ENCODE measurements at regions not wholly inside any gene's neighbourhood (a gene's known extent, or its start where the extent isn't known, plus 50 kb on each side); places are given as distances from the start of the nearest gene placed in this dataset.
"Not testable (repeated sequence)": the region's sequence is repeated elsewhere in the genome, so short reads cannot be mapped to it uniquely, and the experiment has no call there.

GRCh38 chr7:10507032-10507431 lies 466.6 kb upstream of the PHF14 start:
- H3K4me1 ChIP-seq (ENCODE audit: control insufficient read depth, extremely low read depth, insufficient read depth, low read length): no peaks in the 10 kb centered on the region
- FAIRE-seq: no peak

GRCh38 chr7:10521306-10521705 lies 452.4 kb upstream of the PHF14 start:
- no peaks in the 10 kb centered on the region for H3K9me1 ChIP-seq (ENCODE audit: control insufficient read depth, extremely low read depth, insufficient read depth, low read length)
- H3K4me1 ChIP-seq (ENCODE audit: control insufficient read depth, extremely low read depth, insufficient read depth, low read length): no peaks in the 10 kb centered on the region
- no peaks in the 10 kb centered on the region for H3K9me3 ChIP-seq (ENCODE audit: control insufficient read depth, low read depth, low read length)
- DNase-seq (ENCODE audit: low read depth, low spot score) (no peak), FAIRE-seq (no peak)
- no peak overlapping the region for H3K4me2 ChIP-seq (ENCODE audit: control insufficient read depth, extremely low read depth, insufficient read depth, low read depth, low read length)
- H2AFZ ChIP-seq (ENCODE audit: control insufficient read depth, low read length): no peak overlapping the region
- TF ChIP-seq EZH2 (IDR thresholded peaks at IDR 0.05; ENCODE audit: low read length): no peak
- no peak for TF ChIP-seq CTCF (optimal IDR thresholded peaks at IDR 0.05 in 1 of 3, IDR thresholded peaks at IDR 0.05 in 1 of 3, conservative IDR thresholded peaks at IDR 0.05 in 1 of 3; ENCODE audit: extremely low read depth in 1 of 3, insufficient read depth in 2 of 3, low read length in 3 of 3)
- H3K9ac ChIP-seq (ENCODE audit: control insufficient read depth, extremely low read depth, insufficient read depth, low read length): no peak overlapping the region
- H3K4me3 ChIP-seq (ENCODE audit: control insufficient read depth in 2 of 3, extremely low read depth in 1 of 3, insufficient read depth in 2 of 3, low read depth in 1 of 3, low read length in 3 of 3): no peak overlapping the region
- H3K79me2 ChIP-seq (ENCODE audit: control insufficient read depth, insufficient read depth, low read length): no peaks in the 10 kb centered on the region
- dilution Hi-C loops (cut with MboI; ENCODE audit: extremely low pct_ligation_motif_present, low sequenced_read_pairs): no loop called here
- no peak overlapping the region for H3K27ac ChIP-seq (ENCODE audit: control insufficient read depth, insufficient read depth, low read length)
- H3K36me3 ChIP-seq (ENCODE audit: control insufficient read depth in 2 of 2, extremely low read depth in 1 of 2, insufficient read depth in 2 of 2, low read length in 2 of 2): no peaks in the 10 kb centered on the region
- no peaks in the 10 kb centered on the region for H4K20me1 ChIP-seq (ENCODE audit: control insufficient read depth, extremely low read depth, insufficient read depth, low read length)
- H3K27me3 ChIP-seq (ENCODE audit: control insufficient read depth, extremely low read depth, insufficient read depth, low read length): no peaks in the 10 kb centered on the region

More at GRCh38 chr7:10507032-10507431, 466.6 kb upstream of the PHF14 start:
- H3K27ac ChIP-seq (ENCODE audit: control insufficient read depth, insufficient read depth, low read length): no peak overlapping the region
- no peaks in the 10 kb centered on the region for H3K9me1 ChIP-seq (ENCODE audit: control insufficient read depth, extremely low read depth, insufficient read depth, low read length)
- no peak overlapping the region for H3K9ac ChIP-seq (ENCODE audit: control insufficient read depth, extremely low read depth, insufficient read depth, low read length)
- H2AFZ ChIP-seq (ENCODE audit: control insufficient read depth, low read length): no peak overlapping the region
- no peaks in the 10 kb centered on the region for H4K20me1 ChIP-seq (ENCODE audit: control insufficient read depth, extremely low read depth, insufficient read depth, low read length)
- no peaks in the 10 kb centered on the region for H3K9me3 ChIP-seq (ENCODE audit: control insufficient read depth, low read depth, low read length)
- TF ChIP-seq EZH2 (IDR thresholded peaks at IDR 0.05; ENCODE audit: low read length) (no peak), CTCF (optimal IDR thresholded peaks at IDR 0.05 in 1 of 3, IDR thresholded peaks at IDR 0.05 in 1 of 3, conservative IDR thresholded peaks at IDR 0.05 in 1 of 3; ENCODE audit: extremely low read depth in 1 of 3, insufficient read depth in 2 of 3, low read length in 3 of 3) (no peak)
- dilution Hi-C loops (cut with MboI; ENCODE audit: extremely low pct_ligation_motif_present, low sequenced_read_pairs): no loop called here
- H3K36me3 ChIP-seq (ENCODE audit: control insufficient read depth in 2 of 2, extremely low read depth in 1 of 2, insufficient read depth in 2 of 2, low read length in 2 of 2): no peaks in the 10 kb centered on the region
- no peak for DNase-seq (ENCODE audit: low read depth, low spot score)
- H3K79me2 ChIP-seq (ENCODE audit: control insufficient read depth, insufficient read depth, low read length): no peaks in the 10 kb centered on the region
- H3K4me2 ChIP-seq (ENCODE audit: control insufficient read depth, extremely low read depth, insufficient read depth, low read depth, low read length): no peak overlapping the region
- no peak overlapping the region for H3K4me3 ChIP-seq (ENCODE audit: control insufficient read depth in 2 of 3, extremely low read depth in 1 of 3, insufficient read depth in 2 of 3, low read depth in 1 of 3, low read length in 3 of 3)
- H3K27me3 ChIP-seq (ENCODE audit: control insufficient read depth, extremely low read depth, insufficient read depth, low read length): no peaks in the 10 kb centered on the region

- H3K4me1 ChIP-seq (ENCODE audit: control insufficient read depth, extremely low read depth, insufficient read depth, low read length); DNase-seq (ENCODE audit: low read depth, low spot score); FAIRE-seq; H3K27me3 ChIP-seq (ENCODE audit: control insufficient read depth, extremely low read depth, insufficient read depth, low read length); H3K36me3 ChIP-seq (ENCODE audit: control insufficient read depth in 2 of 2, extremely low read depth in 1 of 2, insufficient read depth in 2 of 2, low read length in 2 of 2); H2AFZ ChIP-seq (ENCODE audit: control insufficient read depth, low read length); H4K20me1 ChIP-seq (ENCODE audit: control insufficient read depth, extremely low read depth, insufficient read depth, low read length); H3K79me2 ChIP-seq (ENCODE audit: control insufficient read depth, insufficient read depth, low read length); H3K9me1 ChIP-seq (ENCODE audit: control insufficient read depth, extremely low read depth, insufficient read depth, low read length); H3K4me2 ChIP-seq (ENCODE audit: control insufficient read depth, extremely low read depth, insufficient read depth, low read depth, low read length); H3K27ac ChIP-seq (ENCODE audit: control insufficient read depth, insufficient read depth, low read length); H3K9me3 ChIP-seq (ENCODE audit: control insufficient read depth, low read depth, low read length); dilution Hi-C loops (cut with MboI; ENCODE audit: extremely low pct_ligation_motif_present, low sequenced_read_pairs); H3K4me3 ChIP-seq (ENCODE audit: control insufficient read depth in 2 of 3, extremely low read depth in 1 of 3, insufficient read depth in 2 of 3, low read depth in 1 of 3, low read length in 3 of 3); H3K9ac ChIP-seq (ENCODE audit: control insufficient read depth, extremely low read depth, insufficient read depth, low read length): not testable (repeated sequence)
Measured at GRCh38 chr7:10533429-10533828, 440.2 kb upstream of the PHF14 start.

Data from keratinocyte (primary cell).